Esophagus squamous epithelium (tissue), 5 donors: ENCODE measurements at regions not wholly inside any gene's neighbourhood (a gene's known extent, or its start where the extent isn't known, plus 50 kb on each side); places are given as distances from the start of the nearest gene placed in this dataset.

Source experiments
- DNase-seq: peaks from one replicate; lab custom pipeline; 2025; lab: John Stamatoyannopoulos, UW
- H3K27ac ChIP-seq, 4 donors: fragments of 200-600 bp; sonication (generic); one replicate each; pipeline ENCODE4 v1.5.1; 2016 to 2019; ENCODE audit warnings: mild to moderate bottlenecking in 1 of 4
- H3K27me3 ChIP-seq, 4 donors: fragments of 200-600 bp; sonication (generic); 1 replicate in 3 of 4; 2 replicates in 1 of 4; pipeline versions ENCODE4 v1.5.1 to v1.6.0; 2017 to 2021; ENCODE audit warnings: antibody characterized with exemption in 1 of 4
- H3K36me3 ChIP-seq, 3 donors: fragments of 200-600 bp; sonication (generic); one replicate each; pipeline ENCODE4 v1.5.1; 2016 to 2019
- H3K4me1 ChIP-seq, 3 donors: fragments of 200-600 bp; sonication (generic); one replicate each; pipeline ENCODE4 v1.5.1; 2017 to 2019
- H3K4me3 ChIP-seq, 4 donors: fragments of 200-600 bp; sonication (generic); 1 replicate in 3 of 4; 2 replicates in 1 of 4; pipeline ENCODE4 v1.5.1; 2016 to 2019; ENCODE audit warnings: mild to moderate bottlenecking in 2 of 4, moderate library complexity in 1 of 4
- H3K9me3 ChIP-seq, 3 donors: fragments of 200-600 bp; sonication (generic); one replicate each; pipeline ENCODE4 v1.5.1; 2016 to 2019
- CTCF ChIP-seq, 6 experiments: fragments of 450-650 bp in 4 of 6; fragments of 200-600 bp in 2 of 6; sonication (generic) in 2 of 6; IDR thresholded peaks; one replicate each; pipeline ENCODE4 v1.5.1; 2016 to 2019; ENCODE audit warnings: antibody characterized with exemption in 6 of 6, mild to moderate bottlenecking in 4 of 6, moderate library complexity in 4 of 6
- POLR2A ChIP-seq, 4 donors: fragments of 450-650 bp; IDR thresholded peaks; one replicate each; pipeline ENCODE4 v1.6.1; 2017; ENCODE audit warnings: antibody characterized with exemption in 4 of 4, mild to moderate bottlenecking in 4 of 4, moderate library complexity in 3 of 4
- WGBS, 2 donors: methylation state at CpG; one replicate each; pipeline ENCODE4 v1.1.5; 2018; 5-methylcytosine and 5-hydroxymethylcytosine counted together
- intact Hi-C: fragments of 100-400 bp; cut with DNase I; formaldehyde crosslinking; loops from one replicate; pipeline ENCODE4 v1.15.0; 2022
- donor health status: DM: yes; HTN: yes; CAD: no.

- Histone ChIP-seq H3K27me3 (peaks cover 0 to 21% (median 0%) of the 10 kb centered on the region in 4 donors), H3K4me1 (peaks cover 0 to 19% (median 0%) of the 10 kb centered on the region in 3 donors), H3K9me3 (no peaks in the 10 kb centered on the region), H3K36me3 (no peaks in the 10 kb centered on the region), H3K4me3 (no peak overlapping the region), H3K27ac (no peak overlapping the region)
- no peak for DNase-seq
- intact Hi-C loops, result no loop called here
- TF ChIP-seq CTCF (IDR thresholded peaks at IDR 0.05) (no peak), POLR2A (IDR thresholded peaks at IDR 0.05) (no peak)
- WGBS, 2 donors, result 54 to 58% methylated on average over 4 of the region's 4 CpGs
These were observed 51.1 kb upstream of the SSTR4 start for GRCh38 chr20:22984008-22984407.

GRCh38 chr20:22984606-22985005 lies 50.5 kb upstream of the SSTR4 start:
- Histone ChIP-seq H3K9me3 (no peaks in the 10 kb centered on the region), H3K36me3 (no peaks in the 10 kb centered on the region), H3K27ac (no peak overlapping the region), H3K4me1 (peaks cover 0 to 19% (median 0%) of the 10 kb centered on the region in 3 donors), H3K27me3 (peaks cover 0 to 21% (median 0%) of the 10 kb centered on the region in 4 donors), H3K4me3 (no peak overlapping the region)
- TF ChIP-seq CTCF (IDR thresholded peaks at IDR 0.05), result no peak
- no peak for TF ChIP-seq POLR2A (IDR thresholded peaks at IDR 0.05)
- 55 to 64% methylated on average over 6 to 8 of the region's 8 CpGs for WGBS, 2 donors
- intact Hi-C loops, result no loop called here
- DNase-seq, result no peak

DNA sequence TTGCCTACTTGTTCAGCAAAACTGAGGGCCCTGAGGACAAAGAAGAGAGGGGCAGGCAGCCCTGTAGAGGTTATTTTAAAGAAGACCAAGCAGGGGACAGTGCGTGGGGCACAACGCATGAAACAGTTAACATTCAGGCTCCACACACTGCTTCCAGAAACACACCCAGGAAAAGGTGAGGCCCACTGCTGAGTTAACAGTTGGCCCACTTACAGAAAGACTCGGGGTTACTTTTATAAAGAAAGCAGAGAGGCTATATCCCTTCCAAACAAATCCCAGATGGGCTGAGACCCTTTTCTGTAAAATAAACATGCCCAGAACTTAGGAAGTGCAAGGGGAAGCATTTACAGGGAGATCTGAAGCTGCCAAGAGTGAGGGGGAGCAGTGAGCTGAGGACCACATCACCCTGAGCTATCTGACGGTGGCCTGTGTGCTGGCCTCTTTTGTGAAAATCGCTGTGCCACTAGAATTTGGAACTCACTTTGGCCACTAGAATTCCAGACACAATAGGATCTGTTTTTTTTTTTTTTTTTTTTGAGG lies 49.8 kb upstream of the SSTR4 start:
- intact Hi-C loops, result no loop called here
- H3K27me3 ChIP-seq, result peaks cover 0 to 21% (median 0%) of the 10 kb centered on the region in 4 donors
- no peak overlapping the region for H3K27ac ChIP-seq
- 65 to 68% methylated on average over 5 of the region's 5 CpGs for WGBS, 2 donors
- no peaks in the 10 kb centered on the region for H3K36me3 ChIP-seq
- no peaks in the 10 kb centered on the region for H3K9me3 ChIP-seq
- TF ChIP-seq POLR2A (IDR thresholded peaks at IDR 0.05), result no peak
- no peak for TF ChIP-seq CTCF (IDR thresholded peaks at IDR 0.05)
- H3K4me3 ChIP-seq, result no peak overlapping the region
- H3K4me1 ChIP-seq, result peaks cover 0 to 19% (median 0%) of the 10 kb centered on the region in 3 donors
- no peak for DNase-seq
